ENCODE measurements at regions not wholly inside any gene's neighbourhood (a gene's known extent, or its start where the extent isn't known, plus 50 kb on each side); places are given as distances from the start of the nearest gene placed in this dataset.

GRCh38 chr9:1839909-1840308, 175.2 kb upstream of the SMARCA2 start:
- Histone ChIP-seq H3K27me3 (ENCODE audit: control insufficient read depth, insufficient read depth, low read length) (no peaks in the 10 kb centered on the region), H3K4me2 (ENCODE audit: extremely low read depth, insufficient read depth, low read length) (no peak overlapping the region), H3K9ac (ENCODE audit: insufficient read depth, low read length) (no peak overlapping the region), H3K79me2 (ENCODE audit: control insufficient read depth, insufficient read depth, low read length) (no peaks in the 10 kb centered on the region), H3K36me3 (ENCODE audit: control insufficient read depth, insufficient read depth, low read length) (no peaks in the 10 kb centered on the region), H3K9me3 (ENCODE audit: control insufficient read depth, insufficient read depth, low read depth, low read length) (no peaks in the 10 kb centered on the region), H2AFZ (ENCODE audit: low read length) (no peak overlapping the region), H3K27ac (ENCODE audit: insufficient read depth, low read length) (no peak overlapping the region), H3K4me3 (replicated peaks in 1 of 4; ENCODE audit: control extremely low read depth in 1 of 4, insufficient read depth in 1 of 4, low read depth in 3 of 4, low read length in 4 of 4) (no peak overlapping the region), H4K20me1 (ENCODE audit: control insufficient read depth, extremely low read depth, insufficient read depth, low read length) (no peaks in the 10 kb centered on the region), H3K4me1 (ENCODE audit: control insufficient read depth, extremely low read depth, insufficient read depth, low read length) (no peaks in the 10 kb centered on the region)
- no peak for DNase-seq (ENCODE audit: low read depth in 2 of 2)
- TF ChIP-seq CTCF (conservative IDR thresholded peaks at IDR 0.05 in 1 of 2, IDR thresholded peaks at IDR 0.05 in 1 of 2; ENCODE audit: low read depth in 1 of 2, low read length in 2 of 2) (no peak), EZH2 (IDR thresholded peaks at IDR 0.05; ENCODE audit: low read length, missing control alignments) (no peak)

GRCh38 chr9:1845425-1845824, 169.7 kb upstream of the SMARCA2 start:
- DNase-seq (ENCODE audit: low read depth in 2 of 2), result no peak
- TF ChIP-seq CTCF (conservative IDR thresholded peaks at IDR 0.05 in 1 of 2, IDR thresholded peaks at IDR 0.05 in 1 of 2; ENCODE audit: low read depth in 1 of 2, low read length in 2 of 2) (no peak), EZH2 (IDR thresholded peaks at IDR 0.05; ENCODE audit: low read length, missing control alignments) (no peak)
- no peaks in the 10 kb centered on the region for H3K36me3 ChIP-seq (ENCODE audit: control insufficient read depth, insufficient read depth, low read length)

GRCh38 chr9:1855726-1856125, 159.4 kb upstream of the SMARCA2 start:
- Histone ChIP-seq H3K9me3 (ENCODE audit: control insufficient read depth, insufficient read depth, low read depth, low read length) (no peaks in the 10 kb centered on the region), H3K36me3 (ENCODE audit: control insufficient read depth, insufficient read depth, low read length) (no peaks in the 10 kb centered on the region), H3K4me2 (ENCODE audit: extremely low read depth, insufficient read depth, low read length) (no peak overlapping the region), H3K27ac (ENCODE audit: insufficient read depth, low read length) (no peak overlapping the region), H3K79me2 (ENCODE audit: control insufficient read depth, insufficient read depth, low read length) (no peaks in the 10 kb centered on the region), H3K4me1 (ENCODE audit: control insufficient read depth, extremely low read depth, insufficient read depth, low read length) (no peaks in the 10 kb centered on the region), H3K4me3 (replicated peaks in 1 of 4; ENCODE audit: control extremely low read depth in 1 of 4, insufficient read depth in 1 of 4, low read depth in 3 of 4, low read length in 4 of 4) (no peak overlapping the region), H2AFZ (ENCODE audit: low read length) (no peak overlapping the region), H3K9ac (ENCODE audit: insufficient read depth, low read length) (no peak overlapping the region), H4K20me1 (ENCODE audit: control insufficient read depth, extremely low read depth, insufficient read depth, low read length) (no peaks in the 10 kb centered on the region), H3K27me3 (ENCODE audit: control insufficient read depth, insufficient read depth, low read length) (no peaks in the 10 kb centered on the region)
- no peak for DNase-seq (ENCODE audit: low read depth in 2 of 2)
- TF ChIP-seq CTCF (conservative IDR thresholded peaks at IDR 0.05 in 1 of 2, IDR thresholded peaks at IDR 0.05 in 1 of 2; ENCODE audit: low read depth in 1 of 2, low read length in 2 of 2) (no peak), EZH2 (IDR thresholded peaks at IDR 0.05; ENCODE audit: low read length, missing control alignments) (no peak)

More at GRCh38 chr9:1845425-1845824, 169.7 kb upstream of the SMARCA2 start:
- Histone ChIP-seq H3K79me2 (ENCODE audit: control insufficient read depth, insufficient read depth, low read length) (no peaks in the 10 kb centered on the region), H3K9me3 (ENCODE audit: control insufficient read depth, insufficient read depth, low read depth, low read length) (no peaks in the 10 kb centered on the region), H3K9ac (ENCODE audit: insufficient read depth, low read length) (no peak overlapping the region), H3K4me2 (ENCODE audit: extremely low read depth, insufficient read depth, low read length) (no peak overlapping the region), H3K4me3 (replicated peaks in 1 of 4; ENCODE audit: control extremely low read depth in 1 of 4, insufficient read depth in 1 of 4, low read depth in 3 of 4, low read length in 4 of 4) (no peak overlapping the region), H3K27ac (ENCODE audit: insufficient read depth, low read length) (no peak overlapping the region), H3K27me3 (ENCODE audit: control insufficient read depth, insufficient read depth, low read length) (no peaks in the 10 kb centered on the region), H3K4me1 (ENCODE audit: control insufficient read depth, extremely low read depth, insufficient read depth, low read length) (no peaks in the 10 kb centered on the region), H2AFZ (ENCODE audit: low read length) (no peak overlapping the region), H4K20me1 (ENCODE audit: control insufficient read depth, extremely low read depth, insufficient read depth, low read length) (no peaks in the 10 kb centered on the region)

Measured in fibroblast of lung (primary cell).